Naive thymus-derived CD4-positive, alpha-beta T cell (primary cell): ENCODE measurements at regions not wholly inside any gene's neighbourhood (a gene's known extent, or its start where the extent isn't known, plus 50 kb on each side); places are given as distances from the start of the nearest gene placed in this dataset.
"Not testable (repeated sequence)": the region's sequence is repeated elsewhere in the genome, so short reads cannot be mapped to it uniquely, and the experiment has no call there.

Experiments
- ATAC-seq: fragments of 150-1000 bp; cut with Tn5 transposase; 2 replicates; pipeline ENCODE4 v1.10.0; 2021; ENCODE audit warnings: mild to moderate bottlenecking, moderate library complexity
- CTCF ChIA-PET: fragments of 350-600 bp; sonication (Branson Sonifier 250); formaldehyde crosslinking; loops from one replicate; lab custom pipeline; 2021; ENCODE audit warnings: antibody characterized with exemption; lab: Charles Lee
- POLR2A ChIA-PET: fragments of 350-600 bp; sonication (Branson Sonifier 250); formaldehyde crosslinking; loops from one replicate; lab custom pipeline; 2021; ENCODE audit warnings: antibody characterized with exemption, inconsistent platforms; lab: Charles Lee
- DNase-seq, 9 donors: peaks; one replicate each; pipeline versions ENCODE4 v3.0.0 to v3.0.0-alpha.2; 2020 to 2022; ENCODE audit warnings: mixed read lengths in 1 of 9
- H3K27ac ChIP-seq: one replicate; pipeline ENCODE4 v1.7.0; 2013; ENCODE audit warnings: mild to moderate bottlenecking, low read depth, low read length, moderate library complexity
- H3K27me3 ChIP-seq, 2 donors: one replicate each; pipeline ENCODE4 v1.7.0; 2013; ENCODE audit warnings: low read length in 2 of 2, mild to moderate bottlenecking in 2 of 2, moderate library complexity in 2 of 2; ENCODE audit not compliant: control insufficient read depth in 2 of 2, insufficient read depth in 2 of 2
- H3K36me3 ChIP-seq, 3 experiments: 1 replicate in 2 of 3; 2 replicates in 1 of 3; pipeline ENCODE4 v1.7.0; 2013; ENCODE audit warnings: low read length in 3 of 3, mild to moderate bottlenecking in 3 of 3, moderate library complexity in 1 of 3; ENCODE audit not compliant: insufficient read depth in 3 of 3, control insufficient read depth in 2 of 3
- H3K4me1 ChIP-seq, 2 donors: one replicate each; pipeline ENCODE4 v1.7.0; 2013; ENCODE audit warnings: low read length in 2 of 2, mild to moderate bottlenecking in 2 of 2, moderate library complexity in 1 of 2; ENCODE audit not compliant: control insufficient read depth in 2 of 2, insufficient read depth in 2 of 2
- H3K4me3 ChIP-seq: 2 replicates; pipeline ENCODE4 v1.7.0; 2013; ENCODE audit warnings: mild to moderate bottlenecking, low read length
- H3K9me3 ChIP-seq, 3 experiments: 1 replicate in 2 of 3; 2 replicates in 1 of 3; pipeline ENCODE4 v1.7.0; 2013; ENCODE audit warnings: low read length in 3 of 3; ENCODE audit not compliant: control insufficient read depth in 2 of 3
- H3K27ac Mint-ChIP-seq, 9 donors: one replicate each; pipeline ENCODE4 v1.8.0; 2020 to 2022; ENCODE audit warnings: mixed read lengths in 9 of 9, mild to moderate bottlenecking in 8 of 9, moderate library complexity in 5 of 9, inconsistent platforms in 2 of 9
- H3K27me3 Mint-ChIP-seq, 5 donors: one replicate each; pipeline ENCODE4 v1.8.0; 2021 to 2022; ENCODE audit warnings: mixed read lengths in 5 of 5, mild to moderate bottlenecking in 1 of 5
- H3K36me3 Mint-ChIP-seq, 5 donors: one replicate each; pipeline ENCODE4 v1.8.0; 2020 to 2022; ENCODE audit warnings: mixed read lengths in 5 of 5, mild to moderate bottlenecking in 3 of 5, inconsistent platforms in 1 of 5
- H3K4me1 Mint-ChIP-seq, 7 donors: one replicate each; pipeline ENCODE4 v1.8.0; 2020 to 2022; ENCODE audit warnings: mixed read lengths in 7 of 7, mild to moderate bottlenecking in 3 of 7, inconsistent platforms in 1 of 7
- H3K4me3 Mint-ChIP-seq, 10 donors: one replicate each; pipeline ENCODE4 v1.8.0; 2020 to 2022; ENCODE audit warnings: mild to moderate bottlenecking in 10 of 10, mixed read lengths in 10 of 10, moderate library complexity in 6 of 10, inconsistent platforms in 2 of 10
- H3K9me3 Mint-ChIP-seq, 11 donors: one replicate each; pipeline ENCODE4 v1.8.0; 2020 to 2022; ENCODE audit warnings: mixed read lengths in 11 of 11, mild to moderate bottlenecking in 4 of 11, inconsistent platforms in 1 of 11, moderate library complexity in 1 of 11
- intact Hi-C, 2 donors: fragments of 100-400 bp; cut with micrococcal nuclease; formaldehyde crosslinking; loops; one replicate each; pipeline ENCODE4 v1.15.1; 2023

GRCh38 chr5:38135486-38136039 lies 122.8 kb upstream of the EGFLAM start:
- Histone ChIP-seq H3K36me3 (no peaks in the 10 kb centered on the region), H3K9me3 (no peaks in the 10 kb centered on the region), H3K4me1 (no peaks in the 10 kb centered on the region), H3K27me3 (no peaks in the 10 kb centered on the region), H3K4me3 (no peak overlapping the region), H3K27ac (no peak overlapping the region)
- H3K9me3 Mint-ChIP-seq = peaks cover 0 to 7% (median 0%) of the 10 kb centered on the region in 11 donors
- DNase-seq (no peak), ATAC-seq (no peak)
- H3K27ac Mint-ChIP-seq = no peak overlapping the region
- CTCF ChIA-PET = no interaction called here
- H3K4me1 Mint-ChIP-seq = no peaks in the 10 kb centered on the region
- intact Hi-C loops = no loop called here
- POLR2A ChIA-PET = interaction anchor here (0.7 kb wide), 1 partner anchor 46 kb away, joined by 3 read pairs; no protein-coding TSS in a partner anchor
- H3K27me3 Mint-ChIP-seq = peaks cover 0 to 8% (median 5%) of the 10 kb centered on the region in 5 donors
- H3K4me3 Mint-ChIP-seq = no peak overlapping the region
- no peaks in the 10 kb centered on the region for H3K36me3 Mint-ChIP-seq

GRCh38 chr5:38134810-38135209 lies 123.5 kb upstream of the EGFLAM start:
- no peaks in the 10 kb centered on the region for H3K36me3 Mint-ChIP-seq
- Histone ChIP-seq H3K27me3 (no peaks in the 10 kb centered on the region), H3K9me3 (no peaks in the 10 kb centered on the region), H3K36me3 (no peaks in the 10 kb centered on the region), H3K4me3 (no peak overlapping the region), H3K4me1 (no peaks in the 10 kb centered on the region), H3K27ac (no peak overlapping the region)
- no peaks in the 10 kb centered on the region for H3K4me1 Mint-ChIP-seq
- H3K27ac Mint-ChIP-seq = no peak overlapping the region
- ATAC-seq (no peak), DNase-seq (no peak)
- peaks cover 0 to 7% (median 0%) of the 10 kb centered on the region in 11 donors for H3K9me3 Mint-ChIP-seq
- peaks cover 0 to 8% (median 5%) of the 10 kb centered on the region in 5 donors for H3K27me3 Mint-ChIP-seq
- intact Hi-C loops = no loop called here
- ChIA-PET POLR2A (no interaction called here), CTCF (no interaction called here)
- H3K4me3 Mint-ChIP-seq = no peak overlapping the region

DNA sequence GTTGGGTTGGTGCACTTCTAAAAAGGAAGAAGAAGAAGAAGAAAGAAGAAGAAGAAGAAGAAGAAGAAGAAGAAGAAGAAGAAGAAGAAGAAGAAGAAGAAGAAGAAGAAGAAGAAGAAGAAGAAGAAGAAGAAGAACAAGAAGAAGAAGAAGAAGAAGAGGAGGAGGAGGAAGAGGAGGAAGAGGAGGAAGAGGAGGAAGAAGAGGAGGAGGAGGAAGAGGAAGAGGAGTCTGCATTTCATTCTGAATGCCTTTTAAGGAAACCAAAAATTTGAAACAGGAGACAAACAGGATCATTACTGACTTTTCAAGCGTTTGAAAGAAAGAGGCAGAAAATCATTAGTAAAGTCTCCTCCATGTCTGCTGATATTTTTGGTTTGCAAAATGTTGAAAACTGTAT lies 124.1 kb upstream of the EGFLAM start:
- H3K4me1 Mint-ChIP-seq, H3K36me3 Mint-ChIP-seq, H3K9me3 Mint-ChIP-seq, H3K27me3 Mint-ChIP-seq, POLR2A ChIA-PET, H3K4me3 Mint-ChIP-seq, ATAC-seq, H3K4me1 ChIP-seq, intact Hi-C loops, H3K27ac Mint-ChIP-seq, H3K9me3 ChIP-seq, H3K36me3 ChIP-seq, H3K4me3 ChIP-seq, CTCF ChIA-PET, DNase-seq, H3K27ac ChIP-seq, H3K27me3 ChIP-seq: not testable (repeated sequence)

- DNase-seq (no peak), ATAC-seq (no peak)
- Histone ChIP-seq H3K4me1 (no peaks in the 10 kb centered on the region), H3K27me3 (no peaks in the 10 kb centered on the region), H3K4me3 (no peak overlapping the region), H3K36me3 (no peaks in the 10 kb centered on the region), H3K9me3 (no peaks in the 10 kb centered on the region), H3K27ac (no peak overlapping the region)
- Mint-ChIP-seq H3K27me3 (peaks cover 0 to 12% (median 0%) of the 10 kb centered on the region in 5 donors), H3K4me3 (no peak overlapping the region), H3K36me3 (no peaks in the 10 kb centered on the region), H3K27ac (no peak overlapping the region), H3K9me3 (peaks cover 0 to 7% (median 0%) of the 10 kb centered on the region in 11 donors), H3K4me1 (peaks cover 0 to 2% (median 0%) of the 10 kb centered on the region in 7 donors)
- intact Hi-C loops = no loop called here
- ChIA-PET CTCF (no interaction called here), POLR2A (no interaction called here)
These were observed 126.7 kb upstream of the EGFLAM start for GRCh38 chr5:38131686-38132085.

DNA sequence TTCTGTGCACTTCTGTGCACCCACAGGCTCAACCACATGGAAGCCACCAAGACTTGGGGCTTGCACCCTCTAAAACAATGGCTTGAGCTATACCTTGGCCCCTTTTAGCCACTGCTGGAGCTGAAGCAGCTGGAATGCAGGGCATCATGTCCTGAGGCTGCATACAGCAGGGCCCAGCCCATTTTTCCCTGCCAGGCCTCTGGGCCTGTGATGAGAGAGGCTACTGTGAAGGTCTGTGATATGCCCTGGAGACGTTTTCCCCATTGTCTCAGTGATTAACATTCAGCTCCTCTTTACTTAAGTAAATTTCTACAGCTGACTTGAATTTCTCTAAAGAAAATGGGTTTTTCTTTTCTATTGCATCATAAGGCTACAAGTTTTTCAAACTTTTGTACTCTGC lies 134.0 kb upstream of the EGFLAM start:
- Histone ChIP-seq H3K4me3 (no peak overlapping the region), H3K27ac (no peak overlapping the region), H3K9me3 (no peaks in the 10 kb centered on the region), H3K36me3 (no peaks in the 10 kb centered on the region), H3K4me1 (no peaks in the 10 kb centered on the region), H3K27me3 (no peaks in the 10 kb centered on the region)
- Mint-ChIP-seq H3K27me3 (peaks cover 0 to 14% (median 0%) of the 10 kb centered on the region in 5 donors), H3K9me3 (peaks cover 0 to 15% (median 2%) of the 10 kb centered on the region in 11 donors), H3K4me3 (no peak overlapping the region), H3K27ac (no peak overlapping the region), H3K36me3 (peaks cover 0 to 5% (median 0%) of the 10 kb centered on the region in 5 donors), H3K4me1 (peaks cover 0 to 2% (median 0%) of the 10 kb centered on the region in 7 donors)
- POLR2A ChIA-PET = no interaction called here
- intact Hi-C loops = no loop called here
- ATAC-seq (no peak), DNase-seq (no peak)
- CTCF ChIA-PET = no interaction called here

DNA sequence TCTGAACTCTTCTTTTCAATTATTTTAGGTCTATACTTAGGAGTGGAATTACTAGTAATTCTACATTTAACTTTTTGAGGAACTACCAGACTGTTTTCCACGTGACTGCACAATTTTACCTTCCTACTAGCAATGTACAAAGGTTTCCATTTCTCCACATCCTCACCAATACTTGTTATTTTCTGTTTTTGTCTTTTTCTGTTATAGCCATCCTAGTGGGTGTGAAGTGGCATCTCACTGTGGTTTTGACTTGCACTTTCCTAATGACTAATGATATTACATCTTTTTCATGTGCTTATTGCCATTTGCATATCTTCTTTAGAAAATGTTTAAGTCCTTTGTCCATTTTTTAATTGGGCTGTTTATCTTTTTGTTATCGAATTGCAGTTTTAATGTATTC lies 136.9 kb upstream of the EGFLAM start:
- POLR2A ChIA-PET = no interaction called here

GRCh38 chr5:38119836-38120235 lies 138.5 kb upstream of the EGFLAM start:
- Mint-ChIP-seq H3K4me1 (no peaks in the 10 kb centered on the region), H3K36me3 (peaks cover 0 to 5% (median 0%) of the 10 kb centered on the region in 5 donors), H3K27ac (no peak overlapping the region), H3K4me3 (no peak overlapping the region), H3K27me3 (peaks cover 0 to 4% (median 0%) of the 10 kb centered on the region in 5 donors), H3K9me3 (peaks cover 0 to 15% (median 3%) of the 10 kb centered on the region in 11 donors)
- H3K4me3 ChIP-seq = no peak overlapping the region
- H3K27me3 ChIP-seq = no peaks in the 10 kb centered on the region
- intact Hi-C loops = no loop called here
- H3K36me3 ChIP-seq = no peaks in the 10 kb centered on the region
- H3K9me3 ChIP-seq = no peaks in the 10 kb centered on the region
- no peak for DNase-seq
- ChIA-PET POLR2A (no interaction called here), CTCF (no interaction called here)
- no peaks in the 10 kb centered on the region for H3K4me1 ChIP-seq
- H3K27ac ChIP-seq = no peak overlapping the region
- ATAC-seq = no peak

More for the DNA sequence above, 136.9 kb upstream of the EGFLAM start:
- no peak overlapping the region for H3K4me3 Mint-ChIP-seq
- H3K4me1 ChIP-seq = no peaks in the 10 kb centered on the region
- no peak overlapping the region for H3K27ac ChIP-seq
- CTCF ChIA-PET = no interaction called here
- no peaks in the 10 kb centered on the region for H3K27me3 ChIP-seq
- no peak for DNase-seq
- no peaks in the 10 kb centered on the region for H3K36me3 ChIP-seq
- H3K9me3 Mint-ChIP-seq = peaks cover 0 to 15% (median 3%) of the 10 kb centered on the region in 11 donors
- H3K4me1 Mint-ChIP-seq = no peaks in the 10 kb centered on the region
- intact Hi-C loops = no loop called here
- no peak overlapping the region for H3K4me3 ChIP-seq
- no peak overlapping the region for H3K27ac Mint-ChIP-seq
- no peak for ATAC-seq
- peaks cover 0 to 5% (median 0%) of the 10 kb centered on the region in 5 donors for H3K36me3 Mint-ChIP-seq
- H3K9me3 ChIP-seq = no peaks in the 10 kb centered on the region
- peaks cover 0 to 4% (median 0%) of the 10 kb centered on the region in 5 donors for H3K27me3 Mint-ChIP-seq
